Stimulated activated CD8-positive, alpha-beta memory T cell treated with anti-CD3 and anti-CD28 coated beads, Interleukin-4, amount 100 ng/mL, for 48 hours (primary cell): ENCODE measurements at regions not wholly inside any gene's neighbourhood (a gene's known extent, or its start where the extent isn't known, plus 50 kb on each side); places are given as distances from the start of the nearest gene placed in this dataset.
"Not testable (repeated sequence)": the region's sequence is repeated elsewhere in the genome, so short reads cannot be mapped to it uniquely, and the experiment has no call there.

Experiments used
- DNase-seq: peaks from one replicate; pipeline ENCODE4 v3.0.0-alpha.2; 2020

- DNase-seq: no peak
Measured at GRCh38 chr10:94131885-94132284, 138.2 kb downstream of the PLCE1 start.

GRCh38 chr10:94133239-94133638 lies 139.5 kb downstream of the PLCE1 start:
- no peak for DNase-seq

- no peak for DNase-seq
Measured at GRCh38 chr10:94137747-94138146, 144.0 kb downstream of the PLCE1 start.

- no peak for DNase-seq
Measured at GRCh38 chr10:94138391-94138790, 144.7 kb downstream of the PLCE1 start.

GRCh38 chr10:94143261-94143660 lies 149.5 kb downstream of the PLCE1 start:
- DNase-seq: no peak

GRCh38 chr10:94146313-94146712 lies 152.6 kb downstream of the PLCE1 start:
- DNase-seq: no peak

GRCh38 chr10:94146746-94147145 lies 153.0 kb downstream of the PLCE1 start:
- no peak for DNase-seq

GRCh38 chr10:94149702-94150101 lies 156.0 kb downstream of the PLCE1 start:
- no peak for DNase-seq

GRCh38 chr10:94150541-94151184 lies 156.9 kb downstream of the PLCE1 start:
- DNase-seq: no peak

GRCh38 chr10:94155722-94156271 lies 162.1 kb downstream of the PLCE1 start:
- DNase-seq: no peak

GRCh38 chr10:94156453-94156852 lies 162.7 kb downstream of the PLCE1 start:
- DNase-seq: no peak

GRCh38 chr10:94165158-94165611 lies 171.5 kb downstream of the PLCE1 start:
- not testable (repeated sequence) for DNase-seq

- DNase-seq: no peak
Measured at GRCh38 chr10:94172332-94172731, 178.6 kb downstream of the PLCE1 start.

GRCh38 chr10:94173594-94173993 lies 179.9 kb downstream of the PLCE1 start:
- DNase-seq: no peak

GRCh38 chr10:94174838-94175237 lies 181.1 kb downstream of the PLCE1 start:
- no peak for DNase-seq

GRCh38 chr10:94178475-94179253 lies 184.1 kb downstream of the NOC3L start:
- DNase-seq: no peak

GRCh38 chr10:94180576-94180975 lies 182.2 kb downstream of the NOC3L start:
- no peak for DNase-seq

- DNase-seq: peak; percentile 25
Measured at GRCh38 chr10:94183666-94184264, 179.0 kb downstream of the NOC3L start.

- no peak for DNase-seq
Measured at GRCh38 chr10:94186722-94187121, 176.0 kb downstream of the NOC3L start.

- DNase-seq: no peak
Measured at GRCh38 chr10:94192333-94192732, 170.4 kb downstream of the NOC3L start.

GRCh38 chr10:94192974-94193373 lies 169.8 kb downstream of the NOC3L start:
- DNase-seq: no peak

GRCh38 chr10:94193466-94193924 lies 169.2 kb downstream of the NOC3L start:
- no peak for DNase-seq

GRCh38 chr10:94194256-94194655 lies 168.5 kb downstream of the NOC3L start:
- DNase-seq: no peak

- DNase-seq: no peak
Measured at GRCh38 chr10:94197241-94197640, 165.5 kb downstream of the NOC3L start.
